Mesenchymal stem cell (in vitro differentiated cells and primary cell): ENCODE measurements at regions not wholly inside any gene's neighbourhood (a gene's known extent, or its start where the extent isn't known, plus 50 kb on each side); places are given as distances from the start of the nearest gene placed in this dataset.
A peak's percentile ranks its signal among the peaks of the same experiment; 100 is the strongest.

Source experiments
- DNase-seq: peaks from one replicate; pipeline ENCODE4 v3.0.0-alpha.2; 2013
- H2AFZ ChIP-seq: one replicate; pipeline ENCODE4 v1.6.1; 2013; ENCODE audit warnings: low read depth, mild to moderate bottlenecking, control low read depth, inconsistent platforms, low read length, moderate library complexity
- H2AK5ac ChIP-seq: 2 replicates; pipeline ENCODE4 v1.6.1; 2013; ENCODE audit warnings: low read length, moderate library complexity, mild to moderate bottlenecking, inconsistent platforms; ENCODE audit not compliant: severe bottlenecking
- H2BK120ac ChIP-seq: one replicate; pipeline ENCODE4 v1.6.1; 2013; ENCODE audit warnings: low read depth, mild to moderate bottlenecking, inconsistent platforms, low read length, moderate library complexity
- H2BK12ac ChIP-seq, 2 experiments: one replicate each; pipeline ENCODE4 v1.6.1; 2013; ENCODE audit warnings: inconsistent platforms in 2 of 2, low read length in 2 of 2, mild to moderate bottlenecking in 2 of 2, moderate library complexity in 2 of 2, control low read depth in 1 of 2
- H2BK15ac ChIP-seq: one replicate; pipeline ENCODE4 v1.6.1; 2013; ENCODE audit warnings: mild to moderate bottlenecking, low read depth, inconsistent platforms; ENCODE audit not compliant: poor library complexity, severe bottlenecking
- H2BK5ac ChIP-seq: 2 replicates; pipeline ENCODE4 v1.6.1; 2013; ENCODE audit warnings: low read depth, mild to moderate bottlenecking, low read length, control low read depth, inconsistent platforms; ENCODE audit not compliant: poor library complexity, severe bottlenecking
- H3K14ac ChIP-seq, 2 experiments: one replicate each; pipeline ENCODE4 v1.6.1; 2013; ENCODE audit warnings: inconsistent platforms in 2 of 2, low read length in 2 of 2, control low read depth in 1 of 2, mild to moderate bottlenecking in 1 of 2, moderate library complexity in 1 of 2
- H3K18ac ChIP-seq, 2 experiments: one replicate each; pipeline ENCODE4 v1.6.1; 2013; ENCODE audit warnings: inconsistent platforms in 2 of 2, low read length in 2 of 2, control low read depth in 1 of 2, low read depth in 1 of 2, mild to moderate bottlenecking in 1 of 2
- H3K23ac ChIP-seq, 2 experiments: one replicate each; pipeline ENCODE4 v1.6.1; 2013; ENCODE audit warnings: inconsistent platforms in 2 of 2, low read length in 2 of 2, mild to moderate bottlenecking in 2 of 2, moderate library complexity in 2 of 2, control low read depth in 1 of 2
- H3K27ac ChIP-seq: 2 replicates; pipeline ENCODE4 v1.5.1; 2013; ENCODE audit warnings: mild to moderate bottlenecking, moderate library complexity, low read length, control low read depth, inconsistent platforms; ENCODE audit not compliant: poor library complexity, severe bottlenecking
- H3K27me3 ChIP-seq, 2 experiments: 2 replicates each; pipeline versions ENCODE4 v1.6.1 to v1.7.0; 2013; ENCODE audit warnings: low read length in 2 of 2, mild to moderate bottlenecking in 2 of 2, moderate library complexity in 2 of 2, control low read depth in 1 of 2, inconsistent platforms in 1 of 2; ENCODE audit not compliant: control insufficient read depth in 1 of 2, insufficient read depth in 1 of 2
- H3K36me3 ChIP-seq, 2 experiments: 2 replicates each; pipeline versions ENCODE4 v1.6.1 to v1.7.0; 2013; ENCODE audit warnings: low read length in 2 of 2, control low read depth in 1 of 2, inconsistent platforms in 1 of 2, low read depth in 1 of 2, mild to moderate bottlenecking in 1 of 2; ENCODE audit not compliant: insufficient read depth in 2 of 2, control insufficient read depth in 1 of 2
- H3K4ac ChIP-seq, 2 experiments: one replicate each; pipeline ENCODE4 v1.6.1; 2013; ENCODE audit warnings: inconsistent platforms in 2 of 2, low read length in 2 of 2, mild to moderate bottlenecking in 2 of 2, moderate library complexity in 2 of 2, control low read depth in 1 of 2, low read depth in 1 of 2
- H3K4me1 ChIP-seq: 2 replicates; pipeline ENCODE4 v1.6.1; 2013; ENCODE audit warnings: low read depth, low read length, control low read depth; ENCODE audit not compliant: control insufficient read depth, insufficient read depth
- H3K4me2 ChIP-seq: 2 replicates; pipeline ENCODE4 v1.6.1; 2013; ENCODE audit warnings: low read length, mild to moderate bottlenecking, inconsistent platforms; ENCODE audit not compliant: poor library complexity, severe bottlenecking
- H3K4me3 ChIP-seq, 2 experiments: 2 replicates each; pipeline versions ENCODE4 v1.5.1 to v1.7.0; 2013; ENCODE audit warnings: low read length in 2 of 2, mild to moderate bottlenecking in 2 of 2, control low read depth in 1 of 2, low read depth in 1 of 2; ENCODE audit not compliant: insufficient read depth in 1 of 2
- H3K79me1 ChIP-seq: replicated peaks from 2 replicates; pipeline ENCODE4 v1.6.1; 2013; ENCODE audit warnings: mild to moderate bottlenecking, control low read depth, low read length, inconsistent platforms; ENCODE audit not compliant: poor library complexity, severe bottlenecking
- H3K9ac ChIP-seq: 2 replicates; pipeline ENCODE4 v1.7.0; 2013; ENCODE audit warnings: mild to moderate bottlenecking, low read length, moderate library complexity
- H3K9me3 ChIP-seq: 2 replicates; pipeline ENCODE4 v1.7.0; 2013; ENCODE audit warnings: mild to moderate bottlenecking, low read length; ENCODE audit not compliant: control insufficient read depth
- H4K8ac ChIP-seq: one replicate; pipeline ENCODE4 v1.6.1; 2013; ENCODE audit warnings: inconsistent platforms, mild to moderate bottlenecking, low read length, moderate library complexity
- H4K91ac ChIP-seq: one replicate; pipeline ENCODE4 v1.6.1; 2013; ENCODE audit warnings: mild to moderate bottlenecking, low read length, inconsistent platforms
- WGBS: methylation state at CpG from one replicate; pipeline ENCODE4 v1.1.7; 2013; ENCODE audit warnings: mixed read lengths; 5-methylcytosine and 5-hydroxymethylcytosine counted together

GRCh38 chr16:59597269-59597668 is 863.2 kb upstream of the GOT2 start:
- Histone ChIP-seq H2AFZ (no peak overlapping the region), H3K9ac (no peak overlapping the region), H3K4me3 (no peak overlapping the region), H3K27me3 (no peaks in the 10 kb centered on the region), H3K23ac (no peak overlapping the region), H3K14ac (no peak overlapping the region), H2AK5ac (no peak overlapping the region), H2BK15ac (no peak overlapping the region), H3K18ac (peak overlapping the region in 1 of 2 experiments; percentile 38), H3K4me1 (no peaks in the 10 kb centered on the region), H2BK12ac (no peak overlapping the region), H4K91ac (no peak overlapping the region), H3K36me3 (no peaks in the 10 kb centered on the region), H3K27ac (no peak overlapping the region), H4K8ac (no peak overlapping the region), H3K4me2 (no peak overlapping the region), H3K79me1 (no peaks in the 10 kb centered on the region), H2BK120ac (no peak overlapping the region), H3K4ac (no peak overlapping the region), H2BK5ac (no peak overlapping the region), H3K9me3 (no peaks in the 10 kb centered on the region)
- 81% methylated on average over 7 of the region's 7 CpGs for WGBS
- DNase-seq = no peak

- H3K27ac ChIP-seq = no peak overlapping the region
- no peak for DNase-seq
- no peak overlapping the region for H4K8ac ChIP-seq
- H3K4me3 ChIP-seq = no peak overlapping the region
- no peak overlapping the region for H3K14ac ChIP-seq
- no peaks in the 10 kb centered on the region for H3K27me3 ChIP-seq
- no peak overlapping the region for H2BK12ac ChIP-seq
- no peak overlapping the region for H2BK15ac ChIP-seq
- H4K91ac ChIP-seq = no peak overlapping the region
- no peak overlapping the region for H3K4me2 ChIP-seq
- H2AFZ ChIP-seq = no peak overlapping the region
- H2BK5ac ChIP-seq = no peak overlapping the region
- H2AK5ac ChIP-seq = no peak overlapping the region
- H3K4ac ChIP-seq = no peak overlapping the region
- H2BK120ac ChIP-seq = no peak overlapping the region
- no peak overlapping the region for H3K9ac ChIP-seq
- 96% methylated on average over 3 of the region's 4 CpGs for WGBS
- H3K18ac ChIP-seq = no peak overlapping the region
- no peaks in the 10 kb centered on the region for H3K4me1 ChIP-seq
- no peak overlapping the region for H3K23ac ChIP-seq
- no peaks in the 10 kb centered on the region for H3K79me1 ChIP-seq
- H3K36me3 ChIP-seq = no peaks in the 10 kb centered on the region
- no peaks in the 10 kb centered on the region for H3K9me3 ChIP-seq
Measured at GRCh38 chr16:59596693-59597092, 862.6 kb upstream of the GOT2 start.

GRCh38 chr16:59593194-59593661 is 859.1 kb upstream of the GOT2 start:
- 33% methylated on average over 1 of the region's 2 CpGs for WGBS
- peak; percentile 48 for DNase-seq
- no peak overlapping the region for H2BK15ac ChIP-seq
- H3K14ac ChIP-seq = no peak overlapping the region
- H4K91ac ChIP-seq = no peak overlapping the region
- H3K79me1 ChIP-seq = no peaks in the 10 kb centered on the region
- no peak overlapping the region for H2AFZ ChIP-seq
- peak overlapping the region; percentile 69 for H3K9ac ChIP-seq
- no peak overlapping the region for H2BK12ac ChIP-seq
- no peak overlapping the region for H3K4me2 ChIP-seq
- H3K18ac ChIP-seq = no peak overlapping the region
- no peak overlapping the region for H2AK5ac ChIP-seq
- H3K23ac ChIP-seq = no peak overlapping the region
- no peak overlapping the region for H3K4me3 ChIP-seq
- no peak overlapping the region for H2BK120ac ChIP-seq
- no peaks in the 10 kb centered on the region for H3K36me3 ChIP-seq
- no peaks in the 10 kb centered on the region for H3K27me3 ChIP-seq
- no peak overlapping the region for H3K4ac ChIP-seq
- H3K9me3 ChIP-seq = no peaks in the 10 kb centered on the region
- H2BK5ac ChIP-seq = no peak overlapping the region
- H3K27ac ChIP-seq = no peak overlapping the region
- no peaks in the 10 kb centered on the region for H3K4me1 ChIP-seq
- H4K8ac ChIP-seq = no peak overlapping the region

GRCh38 chr16:59591480-59591879 is 857.4 kb upstream of the GOT2 start:
- Histone ChIP-seq H3K36me3 (no peaks in the 10 kb centered on the region), H2AFZ (no peak overlapping the region), H4K91ac (no peak overlapping the region), H3K9me3 (no peaks in the 10 kb centered on the region), H2AK5ac (no peak overlapping the region), H3K4me3 (no peak overlapping the region), H3K27ac (no peak overlapping the region), H3K4me1 (no peaks in the 10 kb centered on the region), H2BK12ac (no peak overlapping the region), H2BK120ac (no peak overlapping the region), H3K4me2 (no peak overlapping the region), H3K23ac (no peak overlapping the region), H3K79me1 (no peaks in the 10 kb centered on the region), H3K4ac (no peak overlapping the region), H3K9ac (peak overlapping the region; percentile 0), H2BK5ac (no peak overlapping the region), H2BK15ac (no peak overlapping the region), H4K8ac (no peak overlapping the region), H3K27me3 (no peaks in the 10 kb centered on the region), H3K18ac (no peak overlapping the region), H3K14ac (no peak overlapping the region)
- DNase-seq = no peak
- 97% methylated on average over 1 of the region's 1 CpG for WGBS
